H1 (cell line): ENCODE measurements at regions not wholly inside any gene's neighbourhood (a gene's known extent, or its start where the extent isn't known, plus 50 kb on each side); places are given as distances from the start of the nearest gene placed in this dataset.

Source experiments
- CTCF ChIA-PET: fragments of 300-600 bp; sonication (Branson Sonifier 250); formaldehyde crosslinking; loops from one replicate; lab custom pipeline; 2021; ENCODE audit not compliant: partially characterized antibody; lab: Charles Lee
- POLR2A ChIA-PET: fragments of 300-600 bp; sonication (Branson Sonifier 250); formaldehyde crosslinking; loops from one replicate; lab custom pipeline; 2021; ENCODE audit warnings: inconsistent platforms; ENCODE audit not compliant: partially characterized antibody; lab: Charles Lee
- DNase-seq, 2 experiments: peaks; one replicate each; pipeline versions ENCODE4 v3.0.0 to v3.0.0-alpha.2; 2010 to 2022; ENCODE audit warnings: low spot score in 2 of 2, low read depth in 1 of 2, mixed read lengths in 1 of 2
- FAIRE-seq: peaks from 2 replicates; lab custom pipeline; 2011; peaks lifted over from hg19 to GRCh38; lab: Jason Lieb, UNC
- H2AFZ ChIP-seq: 2 replicates; pipeline ENCODE4 v1.8.1; 2012; ENCODE audit warnings: low read length, inconsistent platforms
- H2AK5ac ChIP-seq: 2 replicates; pipeline ENCODE4 v1.6.1; 2013; ENCODE audit warnings: low read depth, low read length
- H2BK120ac ChIP-seq: replicated peaks from 2 replicates; pipeline ENCODE3; 2013; ENCODE audit warnings: low read depth, low read length, inconsistent platforms
- H2BK12ac ChIP-seq: 2 replicates; pipeline ENCODE4 v1.6.1; 2013; ENCODE audit warnings: low read depth, low read length
- H2BK15ac ChIP-seq: 2 replicates; pipeline ENCODE4 v1.6.1; 2013; ENCODE audit warnings: low read length
- H2BK20ac ChIP-seq: 2 replicates; pipeline ENCODE4 v1.6.1; 2013; ENCODE audit warnings: low read length
- H2BK5ac ChIP-seq: 2 replicates; pipeline ENCODE4 v1.6.1; 2013; ENCODE audit warnings: low read depth, low read length
- H3K14ac ChIP-seq: 2 replicates; pipeline ENCODE4 v1.6.1; 2013; ENCODE audit warnings: inconsistent platforms; ENCODE audit not compliant: insufficient read length
- H3K18ac ChIP-seq: 2 replicates; pipeline ENCODE4 v1.6.1; 2013; ENCODE audit warnings: low read length; ENCODE audit errors: extremely low read depth
- H3K23ac ChIP-seq: 2 replicates; pipeline ENCODE4 v1.6.1; 2013; ENCODE audit warnings: inconsistent platforms; ENCODE audit not compliant: insufficient read length
- H3K23me2 ChIP-seq: 2 replicates; pipeline ENCODE4 v1.6.1; 2013; ENCODE audit warnings: low read depth, low read length
- H3K27ac ChIP-seq: 2 replicates; pipeline ENCODE4 v1.6.1; 2011; ENCODE audit warnings: low read depth, low read length, inconsistent platforms
- H3K27me3 ChIP-seq, 4 experiments: replicated peaks in 1 of 4; 1 replicate in 1 of 4; 2 replicates in 3 of 4; pipeline versions ENCODE4 v1.6.1 to v1.8.1; 2011 to 2013; ENCODE audit warnings: low read length in 3 of 4, mild to moderate bottlenecking in 3 of 4, inconsistent platforms in 2 of 4, mixed read lengths in 2 of 4, moderate library complexity in 1 of 4; ENCODE audit not compliant: control insufficient read depth in 3 of 4, insufficient read depth in 3 of 4; ENCODE audit errors: extremely low read depth in 1 of 4
- H3K36me3 ChIP-seq, 4 experiments: 2 replicates each; pipeline versions ENCODE4 v1.6.1 to v1.8.1; 2011 to 2013; ENCODE audit warnings: mild to moderate bottlenecking in 4 of 4, low read length in 3 of 4, moderate library complexity in 2 of 4, control low read depth in 1 of 4, inconsistent platforms in 1 of 4; ENCODE audit not compliant: insufficient read depth in 4 of 4, control insufficient read depth in 2 of 4
- H3K4ac ChIP-seq: replicated peaks from 2 replicates; pipeline ENCODE3; 2013; ENCODE audit warnings: low read length, low read depth, mixed read lengths, inconsistent platforms; ENCODE audit not compliant: insufficient read length
- H3K4me1 ChIP-seq, 4 experiments: replicated peaks in 1 of 4; 1 replicate in 1 of 4; 2 replicates in 3 of 4; pipeline versions ENCODE4 v1.6.1 to v1.8.1; 2011 to 2013; ENCODE audit warnings: low read length in 3 of 4, inconsistent platforms in 2 of 4, mixed read lengths in 1 of 4; ENCODE audit not compliant: insufficient read depth in 4 of 4, control insufficient read depth in 3 of 4
- H3K4me2 ChIP-seq, 2 experiments: 2 replicates each; pipeline versions ENCODE4 v1.6.1 to v1.8.1; 2011 to 2013; ENCODE audit warnings: low read depth in 2 of 2, low read length in 2 of 2, control low read depth in 1 of 2, inconsistent platforms in 1 of 2, mild to moderate bottlenecking in 1 of 2; ENCODE audit not compliant: insufficient read depth in 1 of 2
- H3K4me3 ChIP-seq, 4 experiments: fragments of 200-600, 300-600 bp in 1 of 4; sonication (generic), shearing (Covaris generic), sonication (Bioruptor Twin) in 1 of 4; 2 replicates each; pipeline versions ENCODE4 v1.5.1 to v1.8.1; 2011 to 2016; ENCODE audit warnings: low read length in 4 of 4, low read depth in 3 of 4, control low read depth in 2 of 4, inconsistent platforms in 2 of 4, mild to moderate bottlenecking in 2 of 4, mixed read lengths in 1 of 4, moderate library complexity in 1 of 4; ENCODE audit not compliant: insufficient read depth in 2 of 4; ENCODE audit errors: extremely low read depth in 1 of 4
- H3K56ac ChIP-seq: replicated peaks from 2 replicates; pipeline ENCODE3; 2013; ENCODE audit warnings: low read depth, mild to moderate bottlenecking, mixed read lengths, low read length, inconsistent platforms; ENCODE audit not compliant: insufficient read length
- H3K79me1 ChIP-seq: 2 replicates; pipeline ENCODE4 v1.6.1; 2013; ENCODE audit warnings: low read depth, low read length, control low read depth
- H3K79me2 ChIP-seq, 2 experiments: 2 replicates each; pipeline versions ENCODE4 v1.6.1 to v1.8.1; 2012 to 2013; ENCODE audit warnings: low read length in 2 of 2, mild to moderate bottlenecking in 2 of 2, inconsistent platforms in 1 of 2; ENCODE audit not compliant: insufficient read depth in 2 of 2, control insufficient read depth in 1 of 2
- H3K9ac ChIP-seq, 4 experiments: replicated peaks in 1 of 4; 1 replicate in 1 of 4; 2 replicates in 3 of 4; pipeline versions ENCODE4 v1.6.1 to v1.8.1; 2011 to 2013; ENCODE audit warnings: low read depth in 3 of 4, low read length in 3 of 4, control low read depth in 2 of 4, mild to moderate bottlenecking in 2 of 4, moderate library complexity in 2 of 4, inconsistent platforms in 1 of 4; ENCODE audit errors: extremely low read depth in 1 of 4
- H3K9me3 ChIP-seq, 2 experiments: 2 replicates each; pipeline versions ENCODE4 v1.6.1 to v1.8.1; 2012 to 2013; ENCODE audit warnings: mild to moderate bottlenecking in 2 of 2, moderate library complexity in 2 of 2, control low read depth in 1 of 2, inconsistent platforms in 1 of 2, low read depth in 1 of 2, low read length in 1 of 2, mixed read lengths in 1 of 2; ENCODE audit not compliant: insufficient read depth in 2 of 2
- H4K20me1 ChIP-seq, 2 experiments: replicated peaks in 1 of 2; 2 replicates each; pipeline versions ENCODE3 to v1.8.1; 2011 to 2013; ENCODE audit warnings: inconsistent platforms in 2 of 2, low read length in 2 of 2, mild to moderate bottlenecking in 1 of 2; ENCODE audit not compliant: insufficient read depth in 2 of 2, control insufficient read depth in 1 of 2
- H4K5ac ChIP-seq: 2 replicates; pipeline ENCODE4 v1.6.1; 2013; ENCODE audit warnings: low read length, low read depth, mixed read lengths, inconsistent platforms; ENCODE audit not compliant: insufficient read length
- H4K8ac ChIP-seq: 2 replicates; pipeline ENCODE4 v1.8.0; 2013; ENCODE audit warnings: mild to moderate bottlenecking, moderate library complexity, low read length, inconsistent platforms; ENCODE audit not compliant: insufficient read depth; ENCODE audit errors: extremely low read depth
- H4K91ac ChIP-seq: replicated peaks from 2 replicates; pipeline ENCODE3; 2013; ENCODE audit warnings: low read length, mixed read lengths, inconsistent platforms; ENCODE audit not compliant: insufficient read length
- CTCF ChIP-seq, 3 experiments: IDR thresholded peaks; 1 replicate in 2 of 3; 2 replicates in 1 of 3; pipeline versions ENCODE4 v1.5.1 to v1.6.1; 2011; ENCODE audit warnings: low read length in 3 of 3, mild to moderate bottlenecking in 3 of 3, inconsistent platforms in 2 of 3, low read depth in 1 of 3, moderate library complexity in 1 of 3; ENCODE audit not compliant: insufficient read depth in 1 of 3; ENCODE audit errors: control extremely low read depth in 1 of 3
- SAP30 ChIP-seq: fragments of 300-600 bp; sonication (generic); IDR thresholded peaks from 2 replicates; pipeline ENCODE4 v1.7.1; 2012; ENCODE audit warnings: low read length, moderate library complexity, mild to moderate bottlenecking, inconsistent platforms; ENCODE audit not compliant: insufficient read depth, insufficient replicate concordance
- WGBS, 2 experiments: shearing (Covaris generic) in 1 of 2; methylation state at CpG; one replicate each; pipeline versions ENCODE4 v1.1.6 to v1.1.7; 2013 to 2015; ENCODE audit warnings: low lambda C conversion rate in 2 of 2, mixed read lengths in 2 of 2, inconsistent platforms in 1 of 2, low coverage in 1 of 2, missing lambda C conversion rate in 1 of 2; ENCODE audit not compliant: insufficient replicate concordance in 2 of 2, insufficient coverage in 1 of 2, insufficient read length in 1 of 2; ENCODE audit errors: extremely low coverage in 1 of 2, missing lambda C conversion rate in 1 of 2; 5-methylcytosine and 5-hydroxymethylcytosine counted together

GRCh38 chr14:89468566-89468965 is 51.5 kb upstream of the FOXN3 start:
- WGBS, 2 experiments, result 92% methylated on average over 6 of the region's 6 CpGs; no CpG with 5 or more reads in 1 of the 2 experiments
- Histone ChIP-seq H3K9me3 (no peaks in the 10 kb centered on the region; a peak in 1 of 4 replicates), H4K91ac (no peak overlapping the region), H2BK20ac (no peak overlapping the region), H3K27me3 (no peaks in the 10 kb centered on the region), H2AFZ (no peak overlapping the region), H3K4me2 (no peak overlapping the region), H3K9ac (no peak overlapping the region), H3K36me3 (no peaks in the 10 kb centered on the region), H3K4ac (no peak overlapping the region), H3K79me1 (peaks cover 5% of the 10 kb centered on the region; the same call in 1 of the 2 replicates), H2AK5ac (no peak overlapping the region), H2BK120ac (no peak overlapping the region), H3K79me2 (peaks cover 0 to 21% of the 10 kb centered on the region in 2 experiments; a peak in 2 of 4 replicates), H3K23me2 (no peaks in the 10 kb centered on the region), H2BK15ac (no peak overlapping the region), H4K5ac (no peak overlapping the region), H4K8ac (no peak overlapping the region), H3K14ac (no peak overlapping the region), H3K4me1 (peaks cover 0 to 4% (median 2%) of the 10 kb centered on the region in 4 experiments; a peak in 5 of 7 replicates), H2BK12ac (no peak overlapping the region), H2BK5ac (no peak overlapping the region), H3K56ac (no peak overlapping the region), H3K18ac (no peak overlapping the region), H3K23ac (no peak overlapping the region), H3K4me3 (no peak overlapping the region), H3K27ac (no peak overlapping the region), H4K20me1 (no peaks in the 10 kb centered on the region)
- TF ChIP-seq CTCF (IDR thresholded peaks at IDR 0.05; ENCODE audit: control extremely low read depth in 1 of 3, insufficient read depth in 1 of 3, low read depth in 1 of 3, low read length in 3 of 3), result peak in 1 of 3 experiments; percentile 19; a peak in 1 of 4 replicates
- no peak for TF ChIP-seq SAP30
- CTCF ChIA-PET, result interaction anchor here (1.2 to 1.3 kb wide), 2 partner anchors 9 to 14 kb away, joined by 4 to 5 read pairs; no protein-coding TSS in a partner anchor
- POLR2A ChIA-PET, result no interaction called here
- DNase-seq, result no peak
- FAIRE-seq, result no peak
